HCT116 (cell line): ENCODE measurements at regions not wholly inside any gene's neighbourhood (a gene's known extent, or its start where the extent isn't known, plus 50 kb on each side); places are given as distances from the start of the nearest gene placed in this dataset.

Experiments used
- ATAC-seq: fragments of 200-7000 bp; cut with Tn5 transposase; 2 replicates; pipeline ENCODE4 v1.9.1; 2020; ENCODE audit warnings: mild to moderate bottlenecking, moderate library complexity
- BruUV-seq: library from RNA; stranded (reverse); fragments of 400-500 nt; replicated peaks from 2 replicates; lab custom pipeline; 2021; lab: Mats Ljungman, UMichigan
- CTCF ChIA-PET: fragments of 300-600 bp; sonication (Branson Sonifier 250); formaldehyde crosslinking; loops from one replicate; lab custom pipeline; 2021; ENCODE audit warnings: antibody characterized with exemption; lab: Charles Lee
- POLR2A ChIA-PET: fragments of 300-600, 350-600 bp; sonication (Branson Sonifier 250); formaldehyde crosslinking; loops from one replicate; lab custom pipeline; 2021; ENCODE audit warnings: antibody characterized with exemption; lab: Charles Lee
- RAD21 ChIA-PET, 2 experiments: fragments of 300-600 bp; sonication (Branson Sonifier 250); formaldehyde crosslinking; loops; one replicate each; lab custom pipeline; 2023; ENCODE audit warnings: low total read pairs in 2 of 2; ENCODE audit not compliant: uncharacterized antibody in 2 of 2, unreplicated experiment in 2 of 2, low non-redundant PET in 1 of 2; lab: Charles Lee
- DNase-seq: peaks from one replicate; pipeline ENCODE4 v3.0.0-alpha.2; 2010; ENCODE audit warnings: low read depth, low spot score
- H2AFZ ChIP-seq: fragments of 200-600 bp; shearing (Covaris generic), sonication (generic); 2 replicates; pipeline ENCODE4 v1.6.1; 2017; ENCODE audit warnings: low read depth, mixed run types, mixed read lengths, antibody characterized with exemption, low read length; ENCODE audit not compliant: poor library complexity, severe bottlenecking
- H3K27ac ChIP-seq: 2 replicates; pipeline ENCODE4 v1.5.1; 2012; ENCODE audit warnings: low read depth, low read length
- H3K27me3 ChIP-seq: fragments of 200-600 bp; sonication (generic); 2 replicates; pipeline ENCODE4 v1.6.1; 2016; ENCODE audit warnings: mixed run types, low read length, mixed read lengths; ENCODE audit not compliant: insufficient read depth
- H3K36me3 ChIP-seq, 2 experiments: fragments of 200-500 bp in 1 of 2; fragments of 200-600 bp in 1 of 2; sonication (Bioruptor generic) in 1 of 2; sonication (generic) in 1 of 2; 2 replicates each; pipeline versions ENCODE4 v1.5.1 to v1.6.1; 2014 to 2016; ENCODE audit warnings: low read length in 2 of 2, inconsistent platforms in 1 of 2, mixed read lengths in 1 of 2, mixed run types in 1 of 2; ENCODE audit not compliant: insufficient read depth in 2 of 2, control insufficient read depth in 1 of 2
- H3K4me1 ChIP-seq, 2 experiments: fragments of 200-600 bp in 1 of 2; sonication (generic) in 1 of 2; 2 replicates each; pipeline versions ENCODE4 v1.5.1 to v1.6.1; 2012 to 2017; ENCODE audit warnings: low read length in 2 of 2, inconsistent platforms in 1 of 2, mild to moderate bottlenecking in 1 of 2, mixed read lengths in 1 of 2, mixed run types in 1 of 2, moderate library complexity in 1 of 2; ENCODE audit not compliant: insufficient read depth in 2 of 2, control insufficient read depth in 1 of 2
- H3K4me2 ChIP-seq: fragments of 200-600 bp; sonication (generic); 2 replicates; pipeline ENCODE4 v1.6.1; 2017; ENCODE audit warnings: mixed run types, low read length, mixed read lengths
- H3K4me3 ChIP-seq, 2 experiments: fragments of 200-600 bp in 1 of 2; sonication (generic) in 1 of 2; replicated peaks in 1 of 2; 2 replicates each; pipeline ENCODE4 v1.5.1; 2011 to 2016; ENCODE audit warnings: low read length in 2 of 2, control low read depth in 1 of 2, low read depth in 1 of 2, mild to moderate bottlenecking in 1 of 2, mixed read lengths in 1 of 2, mixed run types in 1 of 2
- H3K79me2 ChIP-seq: fragments of 200-600 bp; sonication (generic); 2 replicates; pipeline ENCODE4 v1.6.1; 2017; ENCODE audit warnings: mild to moderate bottlenecking, mixed run types, low read length, moderate library complexity, mixed read lengths; ENCODE audit not compliant: insufficient read depth
- H3K9ac ChIP-seq: fragments of 200-600 bp; sonication (generic); 2 replicates; pipeline ENCODE4 v1.6.1; 2016; ENCODE audit warnings: low read length, mixed read lengths
- H3K9me2 ChIP-seq: fragments of 200-600 bp; sonication (generic), shearing (Covaris generic); 2 replicates; pipeline ENCODE4 v1.6.1; 2017; ENCODE audit warnings: mixed run types, mild to moderate bottlenecking, moderate library complexity; ENCODE audit not compliant: insufficient read depth
- H3K9me3 ChIP-seq, 2 experiments: fragments of 200-500 bp in 1 of 2; fragments of 200-600 bp in 1 of 2; sonication (Bioruptor generic) in 1 of 2; sonication (generic) in 1 of 2; 2 replicates each; pipeline ENCODE4 v1.6.1; 2014 to 2017; ENCODE audit warnings: low read length in 2 of 2, mixed read lengths in 2 of 2, inconsistent platforms in 1 of 2, low read depth in 1 of 2, mild to moderate bottlenecking in 1 of 2, mixed run types in 1 of 2, moderate library complexity in 1 of 2; ENCODE audit not compliant: control insufficient read depth in 1 of 2, insufficient read depth in 1 of 2
- H4K20me1 ChIP-seq: fragments of 200-600 bp; sonication (generic), shearing (Covaris generic); 2 replicates; pipeline ENCODE4 v1.6.1; 2017; ENCODE audit warnings: mixed run types, mild to moderate bottlenecking, moderate library complexity; ENCODE audit not compliant: insufficient read depth
- CEBPB ChIP-seq: IDR thresholded peaks from 2 replicates; pipeline ENCODE4 v1.6.1; 2012; ENCODE audit warnings: low read depth
- ELF1 ChIP-seq: IDR thresholded peaks from 2 replicates; pipeline ENCODE4 v1.6.1; 2012; ENCODE audit warnings: low read depth, borderline replicate concordance
- EZH2 ChIP-seq: fragments of 200-600 bp; sonication (generic); IDR thresholded peaks from 2 replicates; pipeline ENCODE4 v1.6.1; 2017; ENCODE audit warnings: antibody characterized with exemption, mixed run types
- FOSL1 ChIP-seq: IDR thresholded peaks from 2 replicates; pipeline ENCODE4 v1.6.1; 2012; ENCODE audit warnings: low read depth
- JUND ChIP-seq: IDR thresholded peaks from 2 replicates; pipeline ENCODE4 v1.6.1; 2012
- POLR2A ChIP-seq: IDR thresholded peaks from 2 replicates; pipeline ENCODE4 v1.7.0; 2011; ENCODE audit warnings: borderline replicate concordance; ENCODE audit not compliant: insufficient read depth, insufficient read length; ENCODE audit errors: extremely low read depth
- POLR2AphosphoS5 ChIP-seq: IDR thresholded peaks from 2 replicates; pipeline ENCODE4 v1.6.1; 2011; ENCODE audit warnings: mild to moderate bottlenecking, low read depth, low read length, moderate library complexity
- SIN3A ChIP-seq: IDR thresholded peaks from 2 replicates; pipeline ENCODE4 v1.6.1; 2012; ENCODE audit warnings: low read depth
- SP1 ChIP-seq: IDR thresholded peaks from 2 replicates; pipeline ENCODE4 v1.6.1; 2012; ENCODE audit warnings: low read depth
- TCF7L2 ChIP-seq: IDR thresholded peaks from 2 replicates; pipeline ENCODE4 v1.7.0; 2011; ENCODE audit warnings: borderline replicate concordance, inconsistent platforms; ENCODE audit not compliant: insufficient read depth, insufficient read length; ENCODE audit errors: extremely low read depth
- YY1 ChIP-seq: IDR thresholded peaks from 2 replicates; pipeline ENCODE4 v1.6.1; 2011; ENCODE audit warnings: low read length, low read depth, moderate library complexity, mild to moderate bottlenecking; ENCODE audit not compliant: insufficient replicate concordance; ENCODE audit errors: extremely low read depth
- intact Hi-C: fragments of 100-400 bp; cut with micrococcal nuclease; formaldehyde crosslinking; loops from 2 replicates; pipeline ENCODE4 v1.10.0; 2022
- TF ChIP-seq, protein P1 (sequence below): IDR thresholded peaks from 2 replicates; pipeline ENCODE4 v1.6.1; 2012
- TF ChIP-seq, protein P2 (sequence below): IDR thresholded peaks from 2 replicates; pipeline ENCODE4 v1.6.1; 2012
- TF ChIP-seq, protein P3 (sequence below), 3 experiments: fragments of 200-600 bp in 1 of 3; sonication (generic) in 1 of 3; IDR thresholded peaks in 2 of 3; conservative IDR thresholded peaks in 1 of 3; 2 replicates each; pipeline ENCODE4 v1.5.1; 2012 to 2017; ENCODE audit warnings: low read depth in 2 of 3, low read length in 2 of 3, antibody characterized with exemption in 1 of 3, borderline replicate concordance in 1 of 3, control low read depth in 1 of 3, mild to moderate bottlenecking in 1 of 3, mixed read lengths in 1 of 3, mixed run types in 1 of 3, moderate library complexity in 1 of 3; ENCODE audit not compliant: insufficient read depth in 1 of 3
- TF ChIP-seq, protein P4 (sequence below): IDR thresholded peaks from 2 replicates; pipeline ENCODE4 v1.6.1; 2011; ENCODE audit warnings: mild to moderate bottlenecking, low read length, moderate library complexity; ENCODE audit not compliant: insufficient replicate concordance; ENCODE audit errors: extremely low read depth

DNA sequence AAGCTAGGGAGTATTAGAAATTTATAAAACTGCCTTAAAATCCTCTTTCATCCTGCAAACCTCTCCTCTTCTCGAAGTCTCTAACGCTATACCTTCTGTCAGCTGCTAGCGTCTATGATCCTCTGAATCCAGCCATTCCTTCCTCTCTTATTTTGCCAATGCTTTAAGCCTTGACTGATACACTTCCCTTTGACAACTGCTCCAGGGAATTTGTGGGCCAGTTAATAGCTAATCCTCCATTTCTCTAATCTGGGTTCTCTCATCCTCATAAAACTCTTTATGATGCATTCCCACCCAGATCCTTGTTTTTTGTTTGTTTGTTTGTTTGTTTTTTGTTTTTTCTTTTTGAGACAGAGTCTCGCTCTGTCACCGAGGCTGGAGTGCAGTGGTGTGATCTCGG, 293.6 kb upstream of the PUDP start:
- Histone ChIP-seq H3K4me2 (no peak overlapping the region), H3K4me1 (no peaks in the 10 kb centered on the region), H3K27ac (no peak overlapping the region), H4K20me1 (no peaks in the 10 kb centered on the region), H3K27me3 (no peaks in the 10 kb centered on the region), H2AFZ (no peak overlapping the region), H3K9ac (no peak overlapping the region), H3K4me3 (no peak overlapping the region), H3K36me3 (no peaks in the 10 kb centered on the region), H3K79me2 (no peaks in the 10 kb centered on the region), H3K9me2 (no peaks in the 10 kb centered on the region), H3K9me3 (no peaks in the 10 kb centered on the region)
- RAD21 ChIA-PET, result no interaction called here
- TF ChIP-seq, protein P1, sequence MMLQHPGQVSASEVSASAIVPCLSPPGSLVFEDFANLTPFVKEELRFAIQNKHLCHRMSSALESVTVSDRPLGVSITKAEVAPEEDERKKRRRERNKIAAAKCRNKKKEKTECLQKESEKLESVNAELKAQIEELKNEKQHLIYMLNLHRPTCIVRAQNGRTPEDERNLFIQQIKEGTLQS, result no peak
- TF ChIP-seq, protein P2, sequence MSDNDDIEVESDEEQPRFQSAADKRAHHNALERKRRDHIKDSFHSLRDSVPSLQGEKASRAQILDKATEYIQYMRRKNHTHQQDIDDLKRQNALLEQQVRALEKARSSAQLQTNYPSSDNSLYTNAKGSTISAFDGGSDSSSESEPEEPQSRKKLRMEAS, result no peak
- no peak for TF ChIP-seq SP1
- no peak for TF ChIP-seq CEBPB
- TF ChIP-seq, protein P3, sequence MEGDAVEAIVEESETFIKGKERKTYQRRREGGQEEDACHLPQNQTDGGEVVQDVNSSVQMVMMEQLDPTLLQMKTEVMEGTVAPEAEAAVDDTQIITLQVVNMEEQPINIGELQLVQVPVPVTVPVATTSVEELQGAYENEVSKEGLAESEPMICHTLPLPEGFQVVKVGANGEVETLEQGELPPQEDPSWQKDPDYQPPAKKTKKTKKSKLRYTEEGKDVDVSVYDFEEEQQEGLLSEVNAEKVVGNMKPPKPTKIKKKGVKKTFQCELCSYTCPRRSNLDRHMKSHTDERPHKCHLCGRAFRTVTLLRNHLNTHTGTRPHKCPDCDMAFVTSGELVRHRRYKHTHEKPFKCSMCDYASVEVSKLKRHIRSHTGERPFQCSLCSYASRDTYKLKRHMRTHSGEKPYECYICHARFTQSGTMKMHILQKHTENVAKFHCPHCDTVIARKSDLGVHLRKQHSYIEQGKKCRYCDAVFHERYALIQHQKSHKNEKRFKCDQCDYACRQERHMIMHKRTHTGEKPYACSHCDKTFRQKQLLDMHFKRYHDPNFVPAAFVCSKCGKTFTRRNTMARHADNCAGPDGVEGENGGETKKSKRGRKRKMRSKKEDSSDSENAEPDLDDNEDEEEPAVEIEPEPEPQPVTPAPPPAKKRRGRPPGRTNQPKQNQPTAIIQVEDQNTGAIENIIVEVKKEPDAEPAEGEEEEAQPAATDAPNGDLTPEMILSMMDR (IDR thresholded peaks at IDR 0.05 in 2 of 3, conservative IDR thresholded peaks at IDR 0.05 in 1 of 3; ENCODE audit: borderline replicate concordance in 1 of 3, insufficient read depth in 1 of 3, low read depth in 2 of 3, low read length in 2 of 3), result no peak
- no peak for TF ChIP-seq POLR2AphosphoS5
- TF ChIP-seq FOSL1, result no peak
- TF ChIP-seq YY1, result no peak
- BruUV-seq, result no TSS peak
- POLR2A ChIA-PET, result no interaction called here
- no peak for ATAC-seq
- DNase-seq, result no peak
- intact Hi-C loops, result no loop called here
- CTCF ChIA-PET, result no interaction called here

DNA sequence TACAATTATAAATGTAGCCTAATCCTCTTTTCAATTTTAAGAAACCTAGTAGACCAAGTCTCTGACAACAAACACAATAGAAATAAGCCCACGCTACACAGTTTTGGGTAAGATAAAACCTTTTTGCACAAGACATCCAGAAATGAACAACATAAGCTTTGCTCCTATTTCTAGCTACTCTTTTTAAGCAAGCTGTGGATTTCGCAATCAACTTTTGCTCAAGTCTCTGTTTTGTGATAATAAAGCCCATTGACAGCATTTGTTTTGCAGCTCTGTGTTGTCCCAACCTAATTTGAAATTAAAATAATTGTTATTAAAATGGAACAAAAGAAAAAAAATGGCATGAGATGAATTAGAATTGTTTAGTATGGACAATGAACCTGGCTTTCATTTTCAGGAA, 287.9 kb upstream of the PUDP start:
- ChIA-PET RAD21 (no interaction called here), CTCF (no interaction called here), POLR2A (no interaction called here)
- no peak for DNase-seq
- Histone ChIP-seq H3K4me1 (no peaks in the 10 kb centered on the region), H3K9me2 (no peaks in the 10 kb centered on the region), H3K27me3 (no peaks in the 10 kb centered on the region), H3K36me3 (no peaks in the 10 kb centered on the region), H3K9ac (no peak overlapping the region), H4K20me1 (no peaks in the 10 kb centered on the region), H3K4me3 (no peak overlapping the region), H2AFZ (no peak overlapping the region), H3K9me3 (no peaks in the 10 kb centered on the region), H3K4me2 (no peak overlapping the region), H3K79me2 (no peaks in the 10 kb centered on the region), H3K27ac (no peak overlapping the region)
- ATAC-seq, result no peak
- intact Hi-C loops, result no loop called here
- no TSS peak for BruUV-seq
- no peak for TF ChIP-seq SP1
- TF ChIP-seq YY1, result no peak
- no peak for TF ChIP-seq EZH2
- TF ChIP-seq, protein P4, sequence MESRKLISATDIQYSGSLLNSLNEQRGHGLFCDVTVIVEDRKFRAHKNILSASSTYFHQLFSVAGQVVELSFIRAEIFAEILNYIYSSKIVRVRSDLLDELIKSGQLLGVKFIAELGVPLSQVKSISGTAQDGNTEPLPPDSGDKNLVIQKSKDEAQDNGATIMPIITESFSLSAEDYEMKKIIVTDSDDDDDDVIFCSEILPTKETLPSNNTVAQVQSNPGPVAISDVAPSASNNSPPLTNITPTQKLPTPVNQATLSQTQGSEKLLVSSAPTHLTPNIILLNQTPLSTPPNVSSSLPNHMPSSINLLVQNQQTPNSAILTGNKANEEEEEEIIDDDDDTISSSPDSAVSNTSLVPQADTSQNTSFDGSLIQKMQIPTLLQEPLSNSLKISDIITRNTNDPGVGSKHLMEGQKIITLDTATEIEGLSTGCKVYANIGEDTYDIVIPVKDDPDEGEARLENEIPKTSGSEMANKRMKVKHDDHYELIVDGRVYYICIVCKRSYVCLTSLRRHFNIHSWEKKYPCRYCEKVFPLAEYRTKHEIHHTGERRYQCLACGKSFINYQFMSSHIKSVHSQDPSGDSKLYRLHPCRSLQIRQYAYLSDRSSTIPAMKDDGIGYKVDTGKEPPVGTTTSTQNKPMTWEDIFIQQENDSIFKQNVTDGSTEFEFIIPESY, result no peak
- TF ChIP-seq, protein P1, result no peak
- TF ChIP-seq JUND, result no peak
- TF ChIP-seq POLR2A, result no peak
- TF ChIP-seq, protein P2, result no peak
- TF ChIP-seq ELF1, result no peak
- no peak for TF ChIP-seq SIN3A
- no peak for TF ChIP-seq TCF7L2
